DOHH2 (cell line): ENCODE measurements at regions not wholly inside any gene's neighbourhood (a gene's known extent, or its start where the extent isn't known, plus 50 kb on each side); places are given as distances from the start of the nearest gene placed in this dataset.
"Not testable (repeated sequence)": the region's sequence is repeated elsewhere in the genome, so short reads cannot be mapped to it uniquely, and the experiment has no call there.

Experiments
- H3F3A ChIP-seq: fragments of 200-600 bp; sonication (generic), shearing (Covaris generic); 2 replicates; pipeline ENCODE4 v1.6.0; 2016; ENCODE audit warnings: antibody characterized with exemption, mild to moderate bottlenecking; ENCODE audit not compliant: control insufficient read depth, insufficient read depth
- H3K27ac ChIP-seq: fragments of 200-600 bp; sonication (generic); 2 replicates; pipeline ENCODE4 v1.5.1; 2014; ENCODE audit warnings: low read depth, mild to moderate bottlenecking, low read length, moderate library complexity
- H3K27me3 ChIP-seq: fragments of 200-600 bp; sonication (generic); 2 replicates; pipeline ENCODE4 v1.6.1; 2014; ENCODE audit warnings: mild to moderate bottlenecking, low read length, mixed read lengths; ENCODE audit not compliant: control insufficient read depth
- H3K36me3 ChIP-seq: fragments of 200-600 bp; sonication (generic); 2 replicates; pipeline ENCODE4 v1.6.1; 2014; ENCODE audit warnings: mild to moderate bottlenecking, low read length, moderate library complexity, mixed read lengths; ENCODE audit not compliant: control insufficient read depth
- H3K4me1 ChIP-seq: fragments of 200-600 bp; sonication (generic); 2 replicates; pipeline ENCODE4 v1.6.1; 2014; ENCODE audit warnings: mild to moderate bottlenecking, low read length, mixed read lengths; ENCODE audit not compliant: control insufficient read depth
- H3K4me2 ChIP-seq: fragments of 200-600 bp; sonication (generic); 2 replicates; pipeline ENCODE4 v1.6.0; 2014; ENCODE audit warnings: mild to moderate bottlenecking, low read length, moderate library complexity
- H3K4me3 ChIP-seq: fragments of 200-600 bp; sonication (generic); 2 replicates; pipeline ENCODE4 v1.5.1; 2014; ENCODE audit warnings: mild to moderate bottlenecking, low read length, mixed read lengths
- H3K79me2 ChIP-seq: fragments of 200-600 bp; sonication (generic); 2 replicates; pipeline ENCODE4 v1.6.1; 2014; ENCODE audit warnings: mild to moderate bottlenecking, low read length, mixed read lengths; ENCODE audit not compliant: control insufficient read depth
- H3K9me2 ChIP-seq: fragments of 200-600 bp; sonication (generic); replicated peaks from 2 replicates; pipeline ENCODE4 v1.6.1; 2014; ENCODE audit warnings: mild to moderate bottlenecking, low read length, mixed read lengths; ENCODE audit not compliant: control insufficient read depth
- H3K9me3 ChIP-seq: fragments of 200-600 bp; sonication (generic); 2 replicates; pipeline ENCODE4 v1.6.1; 2014; ENCODE audit warnings: antibody characterized with exemption, low read length, mixed read lengths; ENCODE audit not compliant: control insufficient read depth, insufficient read depth
- H4K20me1 ChIP-seq: fragments of 200-600 bp; sonication (generic); 2 replicates; pipeline ENCODE4 v1.6.0; 2014; ENCODE audit warnings: low read depth, mild to moderate bottlenecking, antibody characterized with exemption, low read length, moderate library complexity; ENCODE audit not compliant: control insufficient read depth, insufficient read depth
- EZH2phosphoT487 ChIP-seq: fragments of 200-600 bp; sonication (generic); IDR thresholded peaks from 2 replicates; pipeline ENCODE4 v1.6.1; 2017; ENCODE audit warnings: borderline replicate concordance, mild to moderate bottlenecking, antibody characterized with exemption, low read length, moderate library complexity, mixed read lengths
- TF ChIP-seq, protein P1 (sequence below): fragments of 200-600 bp; sonication (generic); IDR thresholded peaks from one replicate; pipeline ENCODE4 v1.5.1; 2014; ENCODE audit warnings: antibody characterized with exemption, mild to moderate bottlenecking, low read depth, low read length; ENCODE audit not compliant: poor library complexity, severe bottlenecking

GRCh38 chr2:195138435-195138834 lies 518.6 kb upstream of the SLC39A10 start:
- Histone ChIP-seq H3K9me3 (no peaks in the 10 kb centered on the region), H3K27me3 (no peaks in the 10 kb centered on the region), H3K36me3 (no peaks in the 10 kb centered on the region), H3K27ac (no peak overlapping the region), H3K4me2 (no peak overlapping the region), H3F3A (no peaks in the 10 kb centered on the region), H3K9me2 (no peaks in the 10 kb centered on the region), H4K20me1 (no peaks in the 10 kb centered on the region), H3K4me1 (no peaks in the 10 kb centered on the region), H3K79me2 (no peaks in the 10 kb centered on the region), H3K4me3 (no peak overlapping the region)
- no peak for TF ChIP-seq EZH2phosphoT487
- TF ChIP-seq, protein P1, sequence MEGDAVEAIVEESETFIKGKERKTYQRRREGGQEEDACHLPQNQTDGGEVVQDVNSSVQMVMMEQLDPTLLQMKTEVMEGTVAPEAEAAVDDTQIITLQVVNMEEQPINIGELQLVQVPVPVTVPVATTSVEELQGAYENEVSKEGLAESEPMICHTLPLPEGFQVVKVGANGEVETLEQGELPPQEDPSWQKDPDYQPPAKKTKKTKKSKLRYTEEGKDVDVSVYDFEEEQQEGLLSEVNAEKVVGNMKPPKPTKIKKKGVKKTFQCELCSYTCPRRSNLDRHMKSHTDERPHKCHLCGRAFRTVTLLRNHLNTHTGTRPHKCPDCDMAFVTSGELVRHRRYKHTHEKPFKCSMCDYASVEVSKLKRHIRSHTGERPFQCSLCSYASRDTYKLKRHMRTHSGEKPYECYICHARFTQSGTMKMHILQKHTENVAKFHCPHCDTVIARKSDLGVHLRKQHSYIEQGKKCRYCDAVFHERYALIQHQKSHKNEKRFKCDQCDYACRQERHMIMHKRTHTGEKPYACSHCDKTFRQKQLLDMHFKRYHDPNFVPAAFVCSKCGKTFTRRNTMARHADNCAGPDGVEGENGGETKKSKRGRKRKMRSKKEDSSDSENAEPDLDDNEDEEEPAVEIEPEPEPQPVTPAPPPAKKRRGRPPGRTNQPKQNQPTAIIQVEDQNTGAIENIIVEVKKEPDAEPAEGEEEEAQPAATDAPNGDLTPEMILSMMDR, result no peak

DNA sequence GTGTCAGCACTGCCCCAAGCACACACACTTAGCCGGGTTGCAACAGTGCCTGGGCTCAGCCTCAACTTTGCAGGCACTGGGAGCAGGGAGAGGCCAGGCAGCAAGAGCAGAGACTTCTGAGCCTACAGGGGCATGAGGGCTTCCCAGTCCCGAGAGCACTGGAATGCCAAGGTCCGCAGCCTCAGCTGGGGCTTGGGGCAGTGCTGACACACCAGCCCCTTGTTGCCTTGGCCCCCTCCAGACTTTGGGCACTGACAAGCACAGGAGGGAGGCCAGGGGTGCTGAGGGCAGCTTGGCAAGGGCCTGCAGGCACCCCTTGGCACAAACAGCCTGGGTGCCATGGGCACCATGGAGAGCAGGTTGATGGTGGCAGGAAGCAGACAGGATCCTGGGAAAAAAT lies 531.1 kb upstream of the SLC39A10 start:
- not testable (repeated sequence) for H3K36me3 ChIP-seq, H3K79me2 ChIP-seq, H3K4me2 ChIP-seq, H3K27ac ChIP-seq, H3K27me3 ChIP-seq, H3K4me3 ChIP-seq, H3F3A ChIP-seq, H3K9me3 ChIP-seq, H3K4me1 ChIP-seq, H3K9me2 ChIP-seq, H4K20me1 ChIP-seq

DNA sequence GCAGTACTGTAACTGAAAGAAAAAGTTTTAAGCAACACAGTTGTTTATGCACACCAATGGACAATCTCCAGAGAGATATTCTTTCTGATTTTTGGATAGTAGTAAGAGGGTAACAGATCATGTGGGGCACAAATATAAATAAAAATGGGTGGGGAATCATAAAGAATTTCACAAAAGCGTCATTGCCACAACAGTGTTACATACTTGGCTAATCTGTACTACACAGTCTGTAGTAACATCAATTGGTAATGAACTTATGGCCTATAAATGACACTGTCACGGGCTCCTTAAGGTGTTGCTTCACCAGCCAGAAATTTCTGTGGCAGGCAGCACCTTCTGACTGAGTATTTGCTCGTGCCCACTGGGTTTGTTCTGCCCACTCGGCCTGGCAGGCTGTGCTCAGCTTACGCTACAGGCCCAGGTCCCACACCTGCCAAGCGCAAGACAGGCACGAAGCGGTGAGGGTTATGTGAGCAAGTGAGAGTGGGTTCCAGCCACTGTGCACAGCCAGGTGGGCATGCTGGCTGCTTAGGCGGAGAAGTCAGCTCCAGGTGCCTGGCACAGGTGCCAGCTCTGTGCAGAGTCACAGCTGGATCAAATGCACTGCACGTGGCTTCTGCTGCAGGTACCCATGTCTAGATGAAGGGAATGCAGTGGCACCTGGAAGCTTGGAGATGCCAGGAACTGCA lies 532.5 kb upstream of the SLC39A10 start:
- no peak overlapping the region for H3K27ac ChIP-seq
- no peaks in the 10 kb centered on the region for H4K20me1 ChIP-seq
- H3K9me2 ChIP-seq, result no peaks in the 10 kb centered on the region
- H3K4me1 ChIP-seq, result no peaks in the 10 kb centered on the region
- no peak for TF ChIP-seq EZH2phosphoT487
- TF ChIP-seq, protein P1, result no peak
- H3F3A ChIP-seq, result no peaks in the 10 kb centered on the region
- no peaks in the 10 kb centered on the region for H3K27me3 ChIP-seq
- H3K9me3 ChIP-seq, result no peaks in the 10 kb centered on the region
- no peak overlapping the region for H3K4me2 ChIP-seq
- H3K4me3 ChIP-seq, result no peak overlapping the region
- H3K79me2 ChIP-seq, result no peaks in the 10 kb centered on the region
- no peaks in the 10 kb centered on the region for H3K36me3 ChIP-seq

DNA sequence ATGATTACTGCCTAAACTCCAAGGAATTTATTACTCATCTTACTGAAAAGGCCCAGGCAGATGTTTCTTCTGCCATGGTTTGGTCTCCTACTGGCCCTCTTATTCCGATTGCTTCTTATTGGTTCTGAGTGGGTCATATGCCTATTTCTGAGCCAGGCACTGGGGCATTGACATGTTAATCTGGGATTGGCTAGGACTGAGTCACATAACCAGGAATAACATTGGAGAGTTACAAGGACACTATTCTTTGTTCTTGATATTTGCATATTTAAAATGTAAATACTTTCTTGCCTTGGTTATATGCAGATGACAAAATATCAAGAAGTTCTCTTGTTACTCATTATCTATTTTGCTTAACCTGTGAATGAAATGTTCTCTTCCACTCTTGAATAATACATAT lies 534.4 kb upstream of the SLC39A10 start:
- Histone ChIP-seq H3K27ac (no peak overlapping the region), H3K4me2 (no peak overlapping the region), H3K9me3 (no peaks in the 10 kb centered on the region), H3K36me3 (no peaks in the 10 kb centered on the region), H3F3A (no peaks in the 10 kb centered on the region), H3K4me3 (no peak overlapping the region), H4K20me1 (no peaks in the 10 kb centered on the region), H3K9me2 (no peaks in the 10 kb centered on the region), H3K27me3 (no peaks in the 10 kb centered on the region), H3K4me1 (no peaks in the 10 kb centered on the region), H3K79me2 (no peaks in the 10 kb centered on the region)
- TF ChIP-seq, protein P1, result no peak
- no peak for TF ChIP-seq EZH2phosphoT487
